Astrocyte (in vitro differentiated cells and primary cell): ENCODE measurements at regions not wholly inside any gene's neighbourhood (a gene's known extent, or its start where the extent isn't known, plus 50 kb on each side); places are given as distances from the start of the nearest gene placed in this dataset.

Experiments used
- DNase-seq: peaks from one replicate; pipeline ENCODE4 v3.0.0-alpha.2; 2010; ENCODE audit warnings: low read depth
- FAIRE-seq: peaks from 2 replicates; lab custom pipeline; 2011; peaks lifted over from hg19 to GRCh38; lab: Jason Lieb, UNC
- H2AFZ ChIP-seq: 2 replicates; pipeline ENCODE4 v1.6.0; 2012; ENCODE audit warnings: low read depth, low read length, inconsistent platforms
- H3K27ac ChIP-seq: 2 replicates; pipeline ENCODE4 v1.5.1; 2011; ENCODE audit warnings: low read depth, low read length, inconsistent platforms
- H3K27me3 ChIP-seq: 2 replicates; pipeline ENCODE4 v1.6.0; 2011; ENCODE audit warnings: low read length, inconsistent platforms; ENCODE audit not compliant: insufficient read depth
- H3K36me3 ChIP-seq: 2 replicates; pipeline ENCODE4 v1.5.1; 2011; ENCODE audit warnings: low read length, inconsistent platforms; ENCODE audit not compliant: insufficient read depth
- H3K4me1 ChIP-seq: 2 replicates; pipeline ENCODE4 v1.5.1; 2011; ENCODE audit warnings: low read length, inconsistent platforms; ENCODE audit not compliant: insufficient read depth
- H3K4me2 ChIP-seq: 2 replicates; pipeline ENCODE4 v1.6.0; 2012; ENCODE audit warnings: low read length, inconsistent platforms
- H3K4me3 ChIP-seq: 2 replicates; pipeline ENCODE4 v1.5.1; 2011; ENCODE audit warnings: low read depth, mild to moderate bottlenecking, low read length, inconsistent platforms; ENCODE audit not compliant: insufficient read depth
- H3K79me2 ChIP-seq: 2 replicates; pipeline ENCODE4 v1.6.0; 2012; ENCODE audit warnings: mild to moderate bottlenecking, low read length, inconsistent platforms; ENCODE audit not compliant: insufficient read depth
- H3K9ac ChIP-seq: 2 replicates; pipeline ENCODE4 v1.6.0; 2012; ENCODE audit warnings: mild to moderate bottlenecking, low read length, inconsistent platforms
- H3K9me3 ChIP-seq: 2 replicates; pipeline ENCODE4 v1.5.1; 2012; ENCODE audit warnings: low read depth, mild to moderate bottlenecking, low read length, inconsistent platforms; ENCODE audit not compliant: insufficient read depth
- H4K20me1 ChIP-seq: 2 replicates; pipeline ENCODE4 v1.6.0; 2012; ENCODE audit warnings: low read length, inconsistent platforms; ENCODE audit not compliant: insufficient read depth
- H3K27ac Mint-ChIP-seq: one replicate; pipeline ENCODE4 v1.8.0; 2021; ENCODE audit warnings: mild to moderate bottlenecking, mixed read lengths; ENCODE audit not compliant: unreplicated experiment
- H3K27me3 Mint-ChIP-seq: one replicate; pipeline ENCODE4 v1.8.0; 2021; ENCODE audit warnings: low read depth, mixed read lengths; ENCODE audit not compliant: unreplicated experiment
- H3K36me3 Mint-ChIP-seq: one replicate; pipeline ENCODE4 v1.8.0; 2021; ENCODE audit warnings: low read depth, mixed read lengths; ENCODE audit not compliant: unreplicated experiment
- H3K4me1 Mint-ChIP-seq: one replicate; pipeline ENCODE4 v1.8.0; 2021; ENCODE audit warnings: low read depth, mixed read lengths; ENCODE audit not compliant: unreplicated experiment
- H3K4me3 Mint-ChIP-seq: one replicate; pipeline ENCODE4 v1.8.0; 2021; ENCODE audit warnings: mild to moderate bottlenecking, moderate library complexity, mixed read lengths; ENCODE audit not compliant: unreplicated experiment
- H3K9me3 Mint-ChIP-seq: one replicate; pipeline ENCODE4 v1.8.0; 2021; ENCODE audit warnings: mild to moderate bottlenecking, mixed read lengths; ENCODE audit not compliant: unreplicated experiment
- CTCF ChIP-seq: IDR thresholded peaks from 2 replicates; pipeline ENCODE4 v1.5.1; 2011; ENCODE audit warnings: low read depth, mild to moderate bottlenecking, inconsistent platforms, low read length, moderate library complexity; ENCODE audit not compliant: insufficient read depth
- EZH2 ChIP-seq: IDR thresholded peaks from 2 replicates; pipeline ENCODE4 v1.6.1; 2012; ENCODE audit warnings: mild to moderate bottlenecking, low read length, inconsistent platforms; ENCODE audit not compliant: insufficient read depth

GRCh38 chr4:148986951-148987350, 544.7 kb upstream of the NR3C2 start:
- Mint-ChIP-seq H3K36me3 (no peaks in the 10 kb centered on the region), H3K9me3 (peaks cover 2% of the 10 kb centered on the region), H3K27ac (no peak overlapping the region), H3K4me3 (no peak overlapping the region), H3K27me3 (no peaks in the 10 kb centered on the region), H3K4me1 (no peaks in the 10 kb centered on the region)
- Histone ChIP-seq H3K27me3 (no peaks in the 10 kb centered on the region), H3K4me1 (no peaks in the 10 kb centered on the region), H3K79me2 (no peaks in the 10 kb centered on the region), H3K36me3 (no peaks in the 10 kb centered on the region), H3K9me3 (no peaks in the 10 kb centered on the region), H3K4me2 (no peak overlapping the region), H3K4me3 (no peak overlapping the region), H3K27ac (no peak overlapping the region), H2AFZ (no peak overlapping the region), H4K20me1 (no peaks in the 10 kb centered on the region), H3K9ac (no peak overlapping the region)
- FAIRE-seq (no peak), DNase-seq (no peak)
- TF ChIP-seq EZH2 (no peak), CTCF (no peak)

- Histone ChIP-seq H3K4me3 (no peak overlapping the region), H3K9ac (no peak overlapping the region), H4K20me1 (no peaks in the 10 kb centered on the region), H3K9me3 (no peaks in the 10 kb centered on the region), H3K36me3 (no peaks in the 10 kb centered on the region), H3K27ac (no peak overlapping the region), H3K4me1 (no peaks in the 10 kb centered on the region), H3K4me2 (no peak overlapping the region), H2AFZ (no peak overlapping the region), H3K27me3 (no peaks in the 10 kb centered on the region), H3K79me2 (no peaks in the 10 kb centered on the region)
- H3K27ac Mint-ChIP-seq, result no peak overlapping the region
- no peak for DNase-seq
- H3K4me1 Mint-ChIP-seq, result no peaks in the 10 kb centered on the region
- no peak overlapping the region for H3K4me3 Mint-ChIP-seq
- no peaks in the 10 kb centered on the region for H3K36me3 Mint-ChIP-seq
- TF ChIP-seq EZH2 (no peak), CTCF (no peak)
- FAIRE-seq, result no peak
- H3K9me3 Mint-ChIP-seq, result peaks cover 2% of the 10 kb centered on the region
- H3K27me3 Mint-ChIP-seq, result no peaks in the 10 kb centered on the region
Observed at GRCh38 chr4:148984951-148985350, 542.7 kb upstream of the NR3C2 start.

GRCh38 chr4:148982200-148982599, 540.0 kb upstream of the NR3C2 start:
- no peak for DNase-seq
- H3K4me1 Mint-ChIP-seq, result no peaks in the 10 kb centered on the region
- no peaks in the 10 kb centered on the region for H3K36me3 Mint-ChIP-seq

More at GRCh38 chr4:148982200-148982599, 540.0 kb upstream of the NR3C2 start:
- H3K27ac Mint-ChIP-seq, result no peak overlapping the region
- TF ChIP-seq EZH2 (no peak), CTCF (no peak)
- peaks cover 7% of the 10 kb centered on the region for H3K9me3 Mint-ChIP-seq
- Histone ChIP-seq H3K9ac (no peak overlapping the region), H3K79me2 (no peaks in the 10 kb centered on the region), H3K9me3 (no peaks in the 10 kb centered on the region), H2AFZ (no peak overlapping the region), H3K4me2 (no peak overlapping the region), H4K20me1 (no peaks in the 10 kb centered on the region), H3K4me3 (no peak overlapping the region), H3K27ac (no peak overlapping the region), H3K4me1 (no peaks in the 10 kb centered on the region), H3K27me3 (no peaks in the 10 kb centered on the region), H3K36me3 (no peaks in the 10 kb centered on the region)
- FAIRE-seq, result no peak
- H3K4me3 Mint-ChIP-seq, result no peak overlapping the region
- H3K27me3 Mint-ChIP-seq, result peaks cover 2% of the 10 kb centered on the region
